ENCODE measurements at regions not wholly inside any gene's neighbourhood (a gene's known extent, or its start where the extent isn't known, plus 50 kb on each side); places are given as distances from the start of the nearest gene placed in this dataset.

- no peak for DNase-seq
- intact Hi-C loops (cut with DNase I; ENCODE audit: low total_unique reads): no loop called here
- Histone ChIP-seq H3K4me3 (no peak overlapping the region), H3K27ac (no peak overlapping the region), H3K9me3 (no peaks in the 10 kb centered on the region), H3K36me3 (no peaks in the 10 kb centered on the region), H3K4me1 (no peaks in the 10 kb centered on the region), H3K27me3 (no peaks in the 10 kb centered on the region)
- TF ChIP-seq, protein P1, sequence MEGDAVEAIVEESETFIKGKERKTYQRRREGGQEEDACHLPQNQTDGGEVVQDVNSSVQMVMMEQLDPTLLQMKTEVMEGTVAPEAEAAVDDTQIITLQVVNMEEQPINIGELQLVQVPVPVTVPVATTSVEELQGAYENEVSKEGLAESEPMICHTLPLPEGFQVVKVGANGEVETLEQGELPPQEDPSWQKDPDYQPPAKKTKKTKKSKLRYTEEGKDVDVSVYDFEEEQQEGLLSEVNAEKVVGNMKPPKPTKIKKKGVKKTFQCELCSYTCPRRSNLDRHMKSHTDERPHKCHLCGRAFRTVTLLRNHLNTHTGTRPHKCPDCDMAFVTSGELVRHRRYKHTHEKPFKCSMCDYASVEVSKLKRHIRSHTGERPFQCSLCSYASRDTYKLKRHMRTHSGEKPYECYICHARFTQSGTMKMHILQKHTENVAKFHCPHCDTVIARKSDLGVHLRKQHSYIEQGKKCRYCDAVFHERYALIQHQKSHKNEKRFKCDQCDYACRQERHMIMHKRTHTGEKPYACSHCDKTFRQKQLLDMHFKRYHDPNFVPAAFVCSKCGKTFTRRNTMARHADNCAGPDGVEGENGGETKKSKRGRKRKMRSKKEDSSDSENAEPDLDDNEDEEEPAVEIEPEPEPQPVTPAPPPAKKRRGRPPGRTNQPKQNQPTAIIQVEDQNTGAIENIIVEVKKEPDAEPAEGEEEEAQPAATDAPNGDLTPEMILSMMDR (IDR thresholded peaks at IDR 0.05): no peak
- TF ChIP-seq POLR2A (IDR thresholded peaks at IDR 0.05): no peak
Observed at GRCh38 chr4:23171976-23172375, 479.2 kb downstream of the GBA3 start.

DNA sequence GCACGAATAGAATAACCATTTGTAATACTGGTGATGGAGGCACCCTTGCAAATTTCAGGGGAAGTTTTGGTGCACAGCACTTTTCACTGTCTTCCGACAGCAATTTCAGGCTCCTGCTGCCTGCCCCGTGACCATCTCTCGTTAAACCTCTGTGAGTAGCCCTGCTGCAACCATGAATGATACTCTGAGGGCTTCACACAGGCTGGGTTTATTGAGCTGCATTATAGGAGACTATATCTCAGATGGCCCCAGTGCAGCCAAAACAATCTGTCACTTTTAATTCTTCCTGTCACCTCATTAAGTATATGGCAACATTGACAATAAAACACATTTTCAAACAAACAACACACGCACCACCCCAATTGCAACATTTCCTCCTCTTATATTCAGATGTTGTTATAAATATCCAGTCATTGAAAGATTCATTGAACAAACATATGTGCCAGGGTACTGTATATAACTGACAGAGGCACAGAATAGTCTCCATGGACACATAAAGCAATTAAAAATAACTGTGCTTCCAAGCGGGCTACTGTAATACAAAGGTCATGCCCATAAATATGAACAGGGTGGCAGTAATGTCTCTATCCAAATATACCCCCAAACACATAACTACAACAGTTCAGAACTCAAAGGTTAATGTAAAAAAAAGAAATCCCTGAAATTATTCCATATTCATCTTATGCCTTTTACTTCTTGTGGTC lies 477.0 kb downstream of the GBA3 start:
- no peaks in the 10 kb centered on the region for H3K27me3 ChIP-seq
- intact Hi-C loops (cut with DNase I; ENCODE audit: low total_unique reads): no loop called here
- H3K9me3 ChIP-seq: no peaks in the 10 kb centered on the region
- no peaks in the 10 kb centered on the region for H3K36me3 ChIP-seq
- H3K27ac ChIP-seq: no peak overlapping the region
- no peak for DNase-seq
- H3K4me1 ChIP-seq: no peaks in the 10 kb centered on the region
- TF ChIP-seq, protein P1 (IDR thresholded peaks at IDR 0.05): no peak
- no peak for TF ChIP-seq POLR2A (IDR thresholded peaks at IDR 0.05)
- H3K4me3 ChIP-seq: no peak overlapping the region

DNA sequence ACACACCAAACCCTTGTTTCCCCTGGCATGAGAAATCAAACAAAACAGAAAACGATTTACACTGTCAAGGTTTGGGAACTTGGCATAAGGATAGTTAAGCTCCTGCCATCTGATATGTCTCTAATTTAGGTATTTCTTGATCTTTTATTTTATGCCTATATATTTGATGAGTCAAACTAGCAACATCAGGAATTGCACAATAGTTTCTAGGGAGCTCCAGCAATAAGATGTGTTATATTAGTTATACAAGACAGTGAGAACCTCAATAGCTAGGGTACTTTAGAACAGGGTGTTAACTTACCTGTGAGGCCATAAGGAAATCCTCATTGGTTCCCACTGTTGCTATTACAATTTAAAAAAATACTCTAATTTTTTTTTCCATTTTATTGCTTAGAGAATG lies 474.2 kb downstream of the GBA3 start:
- TF ChIP-seq, protein P1 (IDR thresholded peaks at IDR 0.05): no peak
- TF ChIP-seq POLR2A (IDR thresholded peaks at IDR 0.05): no peak
- Histone ChIP-seq H3K4me1 (no peaks in the 10 kb centered on the region), H3K27ac (no peak overlapping the region), H3K9me3 (no peaks in the 10 kb centered on the region), H3K36me3 (no peaks in the 10 kb centered on the region), H3K4me3 (no peak overlapping the region), H3K27me3 (no peaks in the 10 kb centered on the region)
- DNase-seq: no peak
- intact Hi-C loops (cut with DNase I; ENCODE audit: low total_unique reads): no loop called here

DNA sequence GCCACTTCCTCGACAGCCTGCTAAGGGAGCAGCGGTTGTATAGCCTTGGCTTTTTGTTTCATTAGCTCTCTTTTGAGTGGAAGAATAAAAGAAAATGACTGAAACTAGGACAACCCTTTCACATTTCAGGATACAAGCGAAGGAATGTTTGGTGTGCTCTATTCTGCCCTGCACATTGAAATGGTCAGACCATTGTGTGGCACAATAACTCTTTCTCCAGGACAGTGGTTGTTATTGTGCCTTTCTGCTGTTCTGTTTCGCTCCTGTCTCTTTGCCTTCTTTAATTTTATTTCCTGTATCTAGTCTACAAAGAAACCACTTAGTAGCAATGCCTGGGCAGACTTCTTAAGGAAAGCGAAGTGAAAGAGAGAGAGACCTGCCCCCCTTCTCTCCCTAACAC lies 473.7 kb downstream of the GBA3 start:
- H3K4me3 ChIP-seq: no peak overlapping the region
- no peak overlapping the region for H3K27ac ChIP-seq
- H3K9me3 ChIP-seq: no peaks in the 10 kb centered on the region
- H3K36me3 ChIP-seq: no peaks in the 10 kb centered on the region
- no peaks in the 10 kb centered on the region for H3K27me3 ChIP-seq
- intact Hi-C loops (cut with DNase I; ENCODE audit: low total_unique reads): no loop called here
- H3K4me1 ChIP-seq: no peaks in the 10 kb centered on the region
- DNase-seq: no peak
- TF ChIP-seq, protein P1 (IDR thresholded peaks at IDR 0.05): no peak
- TF ChIP-seq POLR2A (IDR thresholded peaks at IDR 0.05): no peak

DNA sequence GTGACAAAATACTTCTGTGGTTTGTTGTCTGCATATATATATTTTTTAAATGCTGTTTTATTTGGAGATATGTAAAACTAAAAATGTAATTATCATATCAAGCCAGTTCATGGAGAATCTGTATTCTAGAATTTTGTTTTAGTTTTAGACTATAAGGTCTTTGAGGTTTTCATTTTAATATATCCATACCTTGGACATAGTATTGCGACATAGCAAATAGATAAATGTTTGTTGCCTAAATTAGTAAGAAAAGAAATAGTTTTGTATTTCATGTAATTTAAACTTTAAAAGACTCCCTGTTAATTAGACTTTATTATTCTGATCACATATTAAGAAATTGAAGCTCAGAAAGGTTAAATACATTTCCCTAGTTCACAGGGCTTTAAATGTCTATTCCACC lies 472.9 kb downstream of the GBA3 start:
- Histone ChIP-seq H3K4me1 (no peaks in the 10 kb centered on the region), H3K36me3 (no peaks in the 10 kb centered on the region), H3K27me3 (no peaks in the 10 kb centered on the region), H3K9me3 (no peaks in the 10 kb centered on the region), H3K27ac (no peak overlapping the region), H3K4me3 (no peak overlapping the region)
- TF ChIP-seq POLR2A (IDR thresholded peaks at IDR 0.05): no peak
- TF ChIP-seq, protein P1 (IDR thresholded peaks at IDR 0.05): no peak
- intact Hi-C loops (cut with DNase I; ENCODE audit: low total_unique reads): no loop called here
- no peak for DNase-seq

All from uterus (tissue), 3 donors.